Left renal cortex interstitium (tissue), 4 donors: ENCODE measurements at regions not wholly inside any gene's neighbourhood (a gene's known extent, or its start where the extent isn't known, plus 50 kb on each side); places are given as distances from the start of the nearest gene placed in this dataset.

Source experiments
- DNase-seq, 4 donors: peaks; one replicate each; pipeline ENCODE4 v3.0.0-alpha.2; 2013; ENCODE audit warnings: low read depth in 4 of 4, low spot score in 2 of 4, missing footprints in 1 of 4

DNA sequence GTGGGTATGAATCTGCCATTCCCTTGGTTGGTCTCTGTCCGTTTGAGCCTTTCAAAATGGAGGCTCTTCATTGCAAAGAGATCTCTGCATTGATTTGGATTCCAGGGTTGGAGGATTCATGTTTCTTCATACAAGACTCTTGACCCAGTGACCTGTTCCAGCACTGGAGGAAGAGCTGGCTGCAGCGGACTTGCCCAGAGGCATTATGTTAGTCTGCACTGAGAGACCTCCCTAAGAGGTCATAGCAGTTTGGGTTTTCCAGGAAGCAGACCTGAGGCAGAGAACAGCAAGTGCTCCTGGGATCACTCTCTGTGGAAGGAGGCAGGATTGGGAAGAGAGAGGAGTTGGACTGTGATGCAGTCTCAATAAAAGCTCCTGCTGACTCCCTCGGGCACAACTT is 57.7 kb upstream of the PTPRT start:
- no peak for DNase-seq

GRCh38 chr20:43244647-43245046 is 54.9 kb upstream of the PTPRT start:
- no peak for DNase-seq

- peak in 1 of 4 donors; percentile 4 for DNase-seq
These were observed 54.1 kb upstream of the PTPRT start for GRCh38 chr20:43243672-43244269.

- no peak for DNase-seq
These were observed 51.5 kb upstream of the PTPRT start for GRCh38 chr20:43241057-43241702.
